Hematopoietic multipotent progenitor cell treated with erythropoietin and hydrocortisone succinate and interleukin-3 and kit ligand, for 4 days (in vitro differentiated cells): ENCODE measurements at regions not wholly inside any gene's neighbourhood (a gene's known extent, or its start where the extent isn't known, plus 50 kb on each side); places are given as distances from the start of the nearest gene placed in this dataset.
A peak's percentile ranks its signal among the peaks of the same experiment; 100 is the strongest.

Source experiments
- DNase-seq: peaks from one replicate; pipeline ENCODE4 v3.0.0-alpha.2; 2015

DNA sequence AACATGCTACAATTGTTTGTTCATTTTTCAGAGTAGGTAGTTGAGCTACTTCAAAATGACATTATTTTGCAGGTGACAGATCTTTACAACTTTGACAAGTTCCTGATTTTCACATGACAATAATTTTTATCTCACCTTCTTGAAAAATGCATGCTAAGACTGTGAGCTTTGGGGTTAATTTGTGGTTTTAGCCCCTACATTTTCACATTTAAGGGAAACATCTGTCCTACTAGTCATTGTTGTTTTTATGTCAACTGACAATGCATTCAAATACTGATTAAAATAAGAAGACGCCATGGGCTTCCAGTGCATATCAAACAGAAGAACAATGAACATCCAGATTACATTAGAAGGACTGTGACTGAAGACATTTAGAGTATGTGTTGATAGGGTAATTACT is 1470.8 kb upstream of the TENM4 start:
- peak; percentile 10 for DNase-seq

DNA sequence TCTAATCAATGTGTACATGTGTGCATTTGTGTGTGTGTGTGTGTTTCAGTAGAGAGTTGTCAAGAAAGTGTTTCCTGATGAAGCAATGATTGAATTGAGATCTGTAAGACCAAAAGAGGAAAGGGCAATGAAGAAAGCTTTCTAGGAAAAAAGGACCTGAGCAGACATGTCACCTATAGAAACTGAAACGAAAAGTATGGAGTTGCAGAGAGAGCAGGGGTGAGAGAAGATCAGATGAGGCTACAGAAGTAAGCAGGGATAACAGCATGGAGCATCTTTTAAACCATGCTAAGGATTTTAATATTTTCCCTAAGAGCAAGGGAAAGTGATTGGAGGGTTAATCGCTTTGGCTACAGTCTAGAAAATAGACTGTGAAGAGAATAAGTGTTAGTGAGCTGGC is 1459.4 kb upstream of the TENM4 start:
- DNase-seq = peak; percentile 22

DNA sequence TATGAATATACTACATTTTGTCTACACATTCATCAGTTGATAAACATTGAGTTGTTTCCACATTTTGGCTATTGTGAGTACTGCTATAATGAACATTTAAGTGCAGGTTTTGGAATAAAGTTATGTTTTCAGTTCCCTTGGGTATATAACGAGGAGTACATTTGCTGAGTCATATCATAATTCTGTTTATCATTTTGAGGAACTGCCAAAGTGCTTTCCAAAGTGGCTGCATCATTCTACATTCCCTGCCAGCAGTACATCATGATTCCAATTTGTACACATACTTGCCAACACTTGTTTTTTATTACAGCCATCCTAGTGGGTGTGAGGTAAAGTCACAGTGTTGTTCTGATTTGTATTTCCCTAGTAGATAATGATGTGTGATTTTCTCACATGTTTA is 1458.6 kb upstream of the TENM4 start:
- DNase-seq = peak; percentile 69

DNA sequence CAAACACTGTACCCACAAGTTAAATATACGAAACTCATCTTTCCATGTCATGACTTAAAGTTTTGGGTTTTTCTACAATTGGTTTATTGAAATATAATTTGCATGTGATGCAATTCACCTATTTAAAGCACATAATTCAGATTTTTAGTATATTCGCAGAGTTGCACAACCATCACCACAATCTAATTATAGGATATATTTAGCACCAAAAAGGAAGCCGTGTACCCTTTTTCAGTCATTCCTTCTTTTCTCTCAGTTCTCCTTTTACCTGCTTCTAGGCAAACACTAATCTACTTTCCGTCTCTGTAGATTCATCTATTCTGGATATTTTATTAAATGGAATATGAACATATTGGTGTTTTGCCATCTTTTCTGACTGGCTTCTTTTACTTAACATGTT is 1458.1 kb upstream of the TENM4 start:
- DNase-seq = peak; percentile 7

DNA sequence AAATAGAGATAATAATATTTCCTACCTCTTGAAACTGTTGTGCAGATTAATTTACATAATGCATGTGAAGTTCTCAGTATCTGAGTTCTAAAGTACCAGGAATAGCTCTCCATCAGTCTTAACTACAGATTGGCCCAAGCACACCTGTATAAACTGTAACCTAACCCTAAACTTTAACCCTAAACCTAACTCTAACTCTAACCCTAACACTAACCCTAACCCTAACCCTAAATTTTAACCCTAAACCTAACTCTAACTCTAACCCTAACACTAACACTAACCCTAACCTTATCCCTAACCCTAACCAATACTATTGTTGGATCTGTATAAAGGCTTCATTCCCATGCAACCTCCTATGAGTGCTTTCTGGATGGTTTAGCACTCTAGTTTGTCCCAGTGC is 1445.9 kb upstream of the TENM4 start:
- DNase-seq = no peak

DNA sequence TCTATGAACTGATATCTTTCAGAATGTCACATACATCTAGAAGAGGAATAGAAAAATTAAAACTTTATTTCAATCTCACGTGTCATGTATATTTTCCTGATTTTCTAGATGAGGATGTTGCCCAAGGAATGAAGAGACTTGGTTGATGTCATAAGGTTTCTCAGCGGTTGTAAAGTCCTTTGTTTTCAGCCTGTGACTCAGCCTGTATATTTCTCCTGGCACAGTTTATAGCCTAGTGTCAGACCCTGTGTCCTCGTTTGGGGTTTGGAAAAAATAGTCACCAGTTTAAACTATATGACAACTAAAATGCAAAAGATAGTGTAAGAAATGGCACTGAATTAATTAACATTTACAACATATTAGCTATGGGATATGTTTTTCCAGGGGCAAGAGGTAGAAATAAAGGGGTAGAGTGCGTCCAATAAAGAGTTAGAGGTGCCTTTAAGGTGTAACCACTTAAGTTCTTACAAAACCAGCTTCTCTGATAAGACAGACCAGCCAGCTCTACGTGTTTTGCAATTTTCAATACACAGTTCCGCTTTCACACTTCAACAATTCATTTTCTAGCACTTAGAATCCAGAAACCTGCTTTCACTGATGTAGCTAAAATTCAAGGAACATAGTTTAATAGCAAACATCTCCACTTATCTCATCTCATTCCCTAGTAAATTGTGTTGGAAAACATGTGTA is 1432.6 kb upstream of the TENM4 start:
- no peak for DNase-seq

DNA sequence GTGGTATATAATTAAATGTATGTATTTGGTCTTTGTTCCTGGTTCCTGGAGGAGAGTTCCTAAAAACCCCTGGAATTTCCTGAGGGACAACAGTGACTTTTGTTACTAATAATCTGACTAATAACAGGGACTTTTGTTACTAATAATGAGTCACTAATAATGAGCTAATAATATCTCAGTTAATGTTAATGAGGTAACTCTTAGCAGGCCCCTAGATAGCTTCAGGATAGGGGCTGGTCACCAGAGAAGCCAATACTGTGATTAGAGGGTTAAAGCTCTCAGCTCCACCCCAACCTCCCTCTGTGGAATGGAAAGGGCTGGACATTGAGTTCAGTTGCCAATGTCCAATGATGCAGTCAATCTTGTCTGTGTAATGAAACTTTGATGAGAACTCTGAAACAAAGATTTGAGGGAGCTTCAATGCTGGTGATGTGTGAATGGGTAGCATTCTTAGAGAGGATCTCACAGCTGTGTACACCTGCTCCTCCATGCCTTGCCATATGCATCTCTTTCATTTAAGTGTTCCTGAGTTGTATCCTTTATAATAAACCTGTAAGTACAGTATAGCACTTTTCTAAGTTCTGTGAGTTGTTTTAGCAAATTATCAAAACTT is 1431.4 kb upstream of the TENM4 start:
- no peak for DNase-seq

DNA sequence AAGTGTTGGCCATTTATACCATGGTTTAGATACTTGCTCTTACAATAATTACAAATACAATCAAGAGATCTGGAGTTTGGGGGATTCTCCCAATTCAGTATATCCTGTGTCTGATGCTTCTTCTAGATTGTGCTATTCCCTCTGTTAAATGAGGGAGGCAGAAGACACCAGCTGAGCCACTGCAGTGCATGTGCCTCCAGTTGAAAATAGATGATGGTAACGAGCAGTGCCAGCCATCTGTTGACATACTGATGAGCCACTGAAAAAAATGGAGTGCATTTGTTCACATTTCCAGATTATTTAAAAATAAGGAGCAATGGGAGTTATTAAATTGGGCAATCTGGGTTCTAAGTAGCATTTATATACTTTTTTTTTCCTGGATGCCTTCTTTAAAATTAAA is 1428.0 kb upstream of the TENM4 start:
- DNase-seq = no peak

DNA sequence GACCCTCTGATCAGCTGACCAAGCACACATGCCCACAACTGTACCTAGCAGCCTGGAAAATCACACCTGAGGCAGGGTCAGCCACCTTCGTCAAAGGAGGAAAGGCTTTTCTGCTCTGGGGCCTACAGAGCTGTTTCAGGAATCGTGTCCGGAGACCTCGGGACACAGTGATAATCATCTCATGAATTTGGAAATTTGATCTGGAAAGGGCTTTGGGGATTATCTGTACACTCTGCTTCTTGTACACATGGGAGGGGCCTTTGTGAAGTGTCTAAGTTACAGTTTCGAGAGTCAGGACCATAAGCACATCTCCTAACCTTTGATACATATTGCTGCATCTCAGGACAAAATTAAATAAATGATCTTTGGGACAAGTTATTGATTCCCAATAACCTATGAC is 1421.2 kb upstream of the TENM4 start:
- no peak for DNase-seq

DNA sequence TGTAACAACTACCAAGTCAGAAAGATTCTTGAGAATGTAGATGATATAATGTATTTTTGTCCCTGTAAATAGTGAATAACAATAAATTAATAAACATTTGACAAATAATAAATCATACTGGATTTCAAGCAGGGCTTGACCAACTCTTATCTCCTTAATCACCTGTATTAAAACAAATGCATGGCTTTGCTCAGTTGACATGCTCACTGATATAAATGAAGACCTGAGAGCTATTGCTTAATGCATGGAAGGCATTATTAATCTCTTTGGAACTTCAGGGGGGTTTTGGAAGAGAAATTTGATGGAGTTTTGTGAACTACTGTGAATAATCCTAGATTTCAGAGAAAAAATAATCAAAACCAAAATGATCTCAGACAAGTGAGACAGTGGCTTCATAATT is 1420.4 kb upstream of the TENM4 start:
- DNase-seq = no peak

DNA sequence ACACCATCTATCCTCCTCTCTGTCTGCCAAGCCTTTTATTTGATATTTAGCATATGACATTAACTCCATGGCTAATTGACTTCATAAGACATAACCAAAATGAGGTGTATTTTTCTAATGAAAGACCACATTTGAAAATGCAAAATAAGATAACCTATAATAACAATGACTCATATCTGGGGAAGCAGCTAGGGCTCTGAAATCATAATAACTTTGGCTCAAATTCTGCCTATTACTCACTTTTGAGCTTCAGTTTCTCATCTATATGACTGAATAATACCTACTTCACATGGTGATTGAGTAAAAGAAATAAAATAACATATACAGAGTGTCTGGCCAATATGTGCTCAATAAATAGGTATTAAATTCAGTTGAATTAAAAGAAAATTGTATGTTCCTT is 1419.8 kb upstream of the TENM4 start:
- no peak for DNase-seq

DNA sequence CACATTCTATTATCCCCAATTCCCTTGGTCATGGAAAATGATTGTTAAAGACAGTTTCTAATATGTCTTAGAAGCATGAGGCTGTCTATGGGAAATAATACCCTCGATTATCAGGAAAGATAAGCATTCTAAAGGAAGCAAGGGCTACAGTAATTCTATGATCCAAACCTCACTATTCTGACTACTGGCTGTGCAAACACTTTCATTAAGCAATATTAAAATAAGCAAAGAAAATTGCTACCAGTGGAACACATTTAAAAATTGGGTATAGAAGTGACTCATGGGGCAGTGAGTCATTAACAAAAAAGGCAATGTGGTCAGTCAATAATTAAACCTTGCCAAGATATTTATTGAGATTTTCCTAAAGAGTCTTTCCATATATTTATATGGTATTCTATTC is 1415.2 kb upstream of the TENM4 start:
- DNase-seq = no peak

DNA sequence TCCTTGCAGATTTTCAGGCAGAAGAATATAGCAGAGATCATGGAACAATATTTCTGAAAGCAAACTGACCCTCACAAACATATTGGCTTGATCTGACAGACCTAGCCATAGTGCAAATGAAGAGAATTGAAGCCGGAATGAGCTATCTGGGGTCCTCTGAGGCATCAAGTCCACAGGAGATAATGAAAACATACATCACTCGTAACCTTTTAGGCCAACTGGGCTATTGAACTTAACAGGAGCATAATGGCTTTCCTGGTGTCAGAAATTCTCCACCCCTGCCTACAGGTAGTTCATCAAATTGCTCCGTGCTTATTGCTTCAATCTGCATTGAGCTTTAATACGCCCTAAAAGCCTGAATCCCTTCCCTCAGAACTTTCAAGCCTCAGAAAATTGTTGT is 1414.6 kb upstream of the TENM4 start:
- no peak for DNase-seq

DNA sequence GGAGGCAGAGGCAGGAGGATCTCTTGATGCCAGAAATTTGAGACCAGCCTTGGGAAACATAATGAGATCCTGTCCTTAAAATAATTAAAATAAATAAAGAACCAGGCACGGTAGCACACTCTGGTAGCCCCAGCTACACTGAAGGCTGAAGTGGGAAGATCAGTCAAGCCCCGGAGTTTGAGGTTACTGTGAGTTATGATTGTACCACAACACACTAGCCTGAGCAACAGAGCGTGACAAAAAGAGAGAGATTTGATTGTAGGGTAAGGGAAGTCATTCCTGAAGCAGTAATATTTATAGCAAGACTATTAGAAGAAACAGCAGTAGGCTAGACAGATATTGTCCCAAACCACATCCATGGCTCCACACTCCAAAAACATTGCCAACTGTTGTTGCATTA is 1408.4 kb upstream of the TENM4 start:
- no peak for DNase-seq

DNA sequence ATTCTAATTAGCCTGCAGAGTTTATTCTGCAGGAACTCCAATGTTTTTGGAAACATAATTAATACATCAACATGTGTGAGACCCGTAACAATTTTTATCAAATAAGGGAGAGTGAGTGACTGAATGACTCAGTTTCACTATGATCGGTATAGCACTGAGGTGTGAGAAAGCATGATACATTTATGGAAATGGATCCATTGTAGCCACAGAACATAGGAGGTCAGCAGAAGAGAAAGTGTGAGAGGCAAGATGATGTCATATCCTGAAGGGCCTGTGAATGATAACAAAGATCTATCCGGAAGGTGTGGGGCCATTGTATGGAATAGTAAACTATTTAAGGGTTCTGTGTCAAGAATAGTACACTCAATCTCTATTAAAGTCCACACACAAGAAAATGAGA is 1406.1 kb upstream of the TENM4 start:
- DNase-seq = no peak

DNA sequence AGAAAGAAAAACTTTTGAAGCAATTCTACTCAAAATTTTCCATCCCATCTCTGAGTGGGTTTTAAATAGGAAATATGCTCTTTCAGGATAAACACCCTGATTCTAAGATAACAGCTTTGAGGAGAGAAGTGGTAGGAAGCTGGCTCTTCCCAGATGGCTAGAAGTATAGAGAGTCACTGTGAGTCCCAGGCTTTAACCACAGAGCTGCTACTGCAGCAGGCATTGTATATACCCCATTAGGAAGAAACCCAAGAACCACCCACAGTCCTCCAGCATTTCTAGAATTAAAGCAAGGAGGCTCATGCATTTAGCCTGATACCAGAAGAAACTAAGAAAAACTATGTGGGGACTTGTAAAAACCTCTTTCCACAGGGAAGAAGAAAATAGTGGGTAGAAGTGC is 1405.6 kb upstream of the TENM4 start:
- peak; percentile 14 for DNase-seq

DNA sequence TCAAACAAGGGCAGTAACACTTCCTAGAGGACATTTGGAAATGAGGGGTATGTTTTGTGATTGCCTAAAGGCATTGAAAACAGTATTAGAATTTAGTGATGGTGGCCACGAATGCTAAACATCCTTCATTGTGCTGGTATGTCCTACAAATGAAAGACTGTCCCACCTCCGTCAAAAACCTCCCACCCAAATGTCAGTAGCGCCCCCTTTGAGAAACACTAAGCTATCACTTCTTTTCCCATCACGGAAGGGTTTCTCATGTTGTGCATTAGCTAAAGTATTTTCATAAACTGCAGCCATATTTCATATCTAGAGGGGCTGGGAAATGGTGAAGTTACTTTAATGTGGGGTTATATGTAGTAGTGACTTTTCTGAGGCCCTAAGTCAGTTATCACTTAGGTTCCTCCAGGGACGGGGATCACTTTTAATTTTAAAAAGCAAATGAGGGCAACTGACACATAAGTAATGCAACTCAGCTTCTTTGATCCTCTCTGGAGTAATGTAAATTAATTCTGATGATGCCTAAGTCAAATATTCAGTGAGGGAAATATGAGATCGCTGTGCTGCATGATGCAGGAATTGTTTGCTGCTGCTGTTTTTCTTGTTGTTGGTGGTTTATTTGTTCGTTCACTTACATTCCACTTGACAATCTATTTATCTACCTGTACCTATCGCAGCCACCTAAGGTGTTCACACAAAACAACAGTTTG is 1403.4 kb upstream of the TENM4 start:
- DNase-seq = no peak

DNA sequence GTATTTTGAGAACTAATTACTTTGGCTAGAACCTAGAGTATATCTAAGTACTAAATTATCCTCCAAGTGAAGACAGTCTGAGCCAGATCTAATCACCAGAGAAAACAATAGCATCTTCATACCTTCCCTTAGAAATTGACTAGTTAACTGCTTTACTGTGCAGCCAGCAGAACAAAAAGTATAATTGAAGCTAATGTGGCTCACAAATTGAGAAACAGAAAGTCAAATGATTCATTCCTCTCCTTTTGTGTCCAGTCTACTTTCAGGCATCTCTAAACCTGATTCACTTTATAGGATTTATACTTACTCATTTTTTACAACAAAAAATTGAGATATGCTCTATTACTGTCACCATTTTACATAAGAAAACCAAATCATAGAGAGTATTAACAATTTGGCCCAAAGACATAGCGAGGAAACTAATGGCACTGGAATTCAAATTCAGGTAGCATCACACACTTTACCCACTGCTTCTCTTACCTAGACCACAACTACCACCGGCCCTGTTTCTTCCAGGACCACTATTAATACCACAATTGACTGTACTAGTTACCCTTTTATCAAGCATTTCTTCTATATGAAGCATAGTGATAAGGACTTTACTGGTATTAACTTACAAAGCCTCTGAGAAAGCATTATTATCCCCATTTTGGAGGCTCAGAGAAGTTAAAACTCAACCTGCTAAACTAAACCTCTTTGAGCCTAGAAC is 1402.6 kb upstream of the TENM4 start:
- DNase-seq = no peak

DNA sequence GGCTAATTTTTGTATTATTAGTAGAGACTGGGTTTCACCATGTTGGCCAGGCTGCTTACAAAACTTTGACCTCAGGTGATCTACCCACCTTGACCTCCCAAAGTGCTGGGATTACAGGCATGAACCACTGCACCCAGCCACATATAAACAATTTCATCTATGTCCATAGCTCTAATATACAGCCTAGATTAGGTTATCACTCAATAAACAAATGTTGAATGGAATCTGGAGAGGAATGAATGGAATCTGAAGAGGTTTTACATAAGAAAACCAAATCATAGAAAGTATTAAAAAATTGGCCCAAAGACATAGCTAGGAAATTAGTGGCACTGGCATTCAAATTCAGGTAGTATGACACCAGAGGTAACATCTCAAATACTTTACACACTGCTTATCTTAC is 1401.4 kb upstream of the TENM4 start:
- DNase-seq = no peak

DNA sequence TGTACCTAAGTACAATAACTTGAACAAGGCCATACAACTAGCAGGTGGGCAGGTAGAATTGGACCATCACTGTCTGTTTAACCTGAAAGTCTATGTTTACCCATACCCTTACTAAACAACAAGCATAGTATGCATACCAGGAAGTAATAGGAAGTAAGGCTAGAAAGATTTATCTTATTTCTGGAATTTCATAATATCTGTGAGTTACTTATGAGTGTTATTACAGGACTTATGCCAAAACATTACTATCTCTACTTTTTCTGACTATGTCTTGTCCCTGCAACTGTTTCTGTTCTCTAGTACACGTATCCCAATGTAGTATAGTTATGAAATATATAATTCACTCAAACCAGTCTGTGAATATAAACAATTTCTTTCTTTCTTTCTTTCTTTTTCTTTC is 1400.8 kb upstream of the TENM4 start:
- DNase-seq = no peak

DNA sequence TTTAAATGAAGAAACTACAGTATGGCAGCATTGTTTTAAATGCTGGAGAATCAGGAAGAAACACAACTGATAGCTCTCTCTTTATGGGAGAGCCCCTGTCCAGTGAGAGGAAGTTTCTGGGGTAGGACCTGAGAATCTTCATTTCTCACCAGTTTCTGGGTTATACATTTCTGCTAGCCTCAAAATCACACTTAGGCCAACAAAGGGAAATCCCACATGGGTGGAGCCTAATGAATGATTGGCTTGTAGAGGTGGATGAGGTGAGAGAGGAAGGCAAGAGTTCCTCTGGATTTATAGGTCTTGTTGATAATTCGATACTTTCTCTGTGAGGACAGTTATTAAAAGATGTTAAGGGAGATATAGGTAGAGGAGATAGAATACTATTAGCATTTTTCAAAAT is 1397.3 kb upstream of the TENM4 start:
- no peak for DNase-seq

DNA sequence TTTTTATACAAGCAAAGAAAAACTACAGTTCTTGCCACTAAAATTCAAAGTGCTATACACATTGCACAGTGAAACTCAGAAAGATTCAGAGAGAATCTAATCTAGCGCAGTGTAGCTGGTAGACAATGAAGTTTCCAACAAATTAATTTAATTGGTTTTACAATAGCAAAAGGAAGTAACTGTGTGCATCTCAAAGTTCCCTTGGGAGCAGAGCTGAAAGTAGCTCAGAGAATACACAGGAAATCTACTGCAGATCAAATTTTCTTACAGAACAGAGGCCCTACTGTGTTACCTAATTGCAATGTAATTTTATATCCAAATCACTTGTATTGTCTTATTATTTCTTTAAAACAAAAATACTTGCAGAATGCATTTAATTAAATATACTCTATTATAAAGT is 1396.2 kb upstream of the TENM4 start:
- no peak for DNase-seq

DNA sequence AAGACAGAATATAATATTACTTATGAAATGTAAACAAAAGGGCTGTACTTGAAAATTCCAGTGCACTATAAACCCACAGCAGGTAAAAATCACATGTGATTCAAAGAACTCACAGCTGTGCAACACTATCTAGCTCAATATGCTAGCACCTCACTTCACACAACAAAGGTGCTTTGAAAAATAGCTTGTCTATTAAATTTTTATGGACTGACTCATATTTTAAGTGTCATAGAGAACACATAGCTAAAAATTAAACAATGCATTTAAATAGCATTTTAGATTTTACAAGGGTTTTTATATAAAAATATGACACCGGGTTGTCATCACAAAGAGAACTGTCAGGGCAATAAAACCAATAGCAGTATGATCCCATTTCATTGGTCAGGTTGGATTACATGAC is 1390.5 kb upstream of the TENM4 start:
- no peak for DNase-seq

DNA sequence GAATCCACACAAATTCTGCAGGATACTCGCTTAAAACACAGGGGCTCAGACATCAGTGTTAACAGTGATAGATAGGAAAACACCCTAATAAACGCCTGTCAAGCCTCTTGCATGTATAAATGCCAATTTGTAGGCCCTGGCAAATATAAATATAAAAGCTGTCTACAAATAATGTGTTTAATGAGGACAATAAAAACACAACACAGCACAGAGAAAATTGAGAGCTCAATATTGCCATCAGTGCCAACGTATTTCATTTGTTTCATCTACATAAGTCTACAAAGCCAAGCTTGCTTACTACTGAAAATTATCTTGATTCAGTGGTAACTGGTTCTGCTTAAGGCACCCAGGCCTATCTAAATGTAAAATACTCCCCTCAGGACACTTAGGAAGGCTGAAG is 1387.0 kb upstream of the TENM4 start:
- no peak for DNase-seq
